ENCODE measurements at regions not wholly inside any gene's neighbourhood (a gene's known extent, or its start where the extent isn't known, plus 50 kb on each side); places are given as distances from the start of the nearest gene placed in this dataset.

DNA sequence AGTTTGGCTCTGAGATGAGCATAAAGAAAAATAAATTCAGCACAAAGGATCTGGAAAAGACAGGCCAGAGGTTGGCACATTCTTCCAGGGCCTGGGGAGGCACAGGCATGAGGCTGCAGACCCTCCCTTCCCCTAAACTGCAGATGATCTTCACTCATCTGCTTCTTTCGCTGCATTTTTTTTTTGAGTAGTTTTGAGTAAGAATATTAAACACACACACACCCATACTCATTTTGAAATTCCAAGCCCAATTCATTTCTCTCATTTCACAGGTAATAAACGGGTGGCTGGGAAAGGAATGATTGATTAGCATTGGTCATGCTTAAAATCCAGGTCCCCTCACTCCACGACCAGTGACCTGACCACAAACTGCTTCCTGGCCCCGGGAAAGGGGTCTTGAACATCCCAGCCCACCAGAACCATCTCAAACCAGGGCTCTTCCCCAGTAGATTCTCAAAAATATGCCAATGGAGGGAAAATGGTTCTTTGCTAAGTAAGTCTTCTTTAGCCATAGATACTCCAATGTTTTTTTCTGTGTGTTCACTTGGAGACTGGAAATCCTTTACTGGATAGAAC, 219.6 kb downstream of the ANAPC1 start:
- Histone ChIP-seq H3K27ac (ENCODE audit: low read depth, low read length) (no peak overlapping the region), H2AFZ (ENCODE audit: low read length) (no peak overlapping the region), H3K79me1 (ENCODE audit: low read depth, low read length) (no peaks in the 10 kb centered on the region), H3K27me3 (replicated peaks in 1 of 4; ENCODE audit: control insufficient read depth in 3 of 4, extremely low read depth in 1 of 4, insufficient read depth in 3 of 4, low read length in 3 of 4) (no peaks in the 10 kb centered on the region; a peak in 1 of 7 replicates), H2BK12ac (ENCODE audit: low read depth, low read length) (no peak overlapping the region), H3K23ac (ENCODE audit: insufficient read length) (no peak overlapping the region), H2BK5ac (ENCODE audit: low read depth, low read length) (no peak overlapping the region), H4K91ac (replicated peaks; ENCODE audit: insufficient read length, low read length) (no peak overlapping the region), H3K18ac (ENCODE audit: extremely low read depth, low read length) (no peak overlapping the region), H3K9ac (replicated peaks in 1 of 4; ENCODE audit: extremely low read depth in 1 of 4, low read depth in 3 of 4, low read length in 3 of 4) (no peak overlapping the region), H3K79me2 (ENCODE audit: control insufficient read depth in 1 of 2, insufficient read depth in 2 of 2, low read length in 2 of 2) (no peaks in the 10 kb centered on the region), H3K36me3 (ENCODE audit: control insufficient read depth in 2 of 4, insufficient read depth in 4 of 4, low read length in 3 of 4) (no peaks in the 10 kb centered on the region), H4K20me1 (replicated peaks in 1 of 2; ENCODE audit: control insufficient read depth in 1 of 2, insufficient read depth in 2 of 2, low read length in 2 of 2) (no peaks in the 10 kb centered on the region), H3K4me1 (replicated peaks in 1 of 4; ENCODE audit: control insufficient read depth in 3 of 4, insufficient read depth in 4 of 4, low read length in 3 of 4) (peaks cover 0 to 6% (median 2%) of the 10 kb centered on the region in 4 experiments; a peak in 4 of 7 replicates), H3K4ac (replicated peaks; ENCODE audit: insufficient read length, low read depth, low read length) (no peak overlapping the region), H3K56ac (replicated peaks; ENCODE audit: insufficient read length, low read depth, low read length) (no peak overlapping the region), H3K4me2 (ENCODE audit: insufficient read depth in 1 of 2, low read depth in 2 of 2, low read length in 2 of 2) (no peak overlapping the region), H3K14ac (ENCODE audit: insufficient read length) (no peak overlapping the region), H2AK5ac (ENCODE audit: low read depth, low read length) (no peak overlapping the region), H3K4me3 (ENCODE audit: extremely low read depth in 1 of 4, insufficient read depth in 2 of 4, low read depth in 3 of 4, low read length in 4 of 4) (no peak overlapping the region), H2BK20ac (ENCODE audit: low read length) (no peak overlapping the region), H4K8ac (ENCODE audit: extremely low read depth, insufficient read depth, low read length) (no peak overlapping the region), H2BK120ac (replicated peaks; ENCODE audit: low read depth, low read length) (no peak overlapping the region), H3K9me3 (ENCODE audit: insufficient read depth in 2 of 2, low read depth in 1 of 2, low read length in 1 of 2) (peaks cover 9 to 10% of the 10 kb centered on the region in 2 experiments; a peak in 3 of 4 replicates), H3K23me2 (ENCODE audit: low read depth, low read length) (peaks cover 5% of the 10 kb centered on the region; the same call in 1 of the 2 replicates), H4K5ac (ENCODE audit: insufficient read length, low read depth, low read length) (no peak overlapping the region), H2BK15ac (ENCODE audit: low read length) (no peak overlapping the region)
- WGBS, 2 experiments (ENCODE audit: extremely low coverage in 1 of 2, insufficient coverage in 1 of 2, insufficient read length in 1 of 2, insufficient replicate concordance in 2 of 2, low coverage in 1 of 2, low lambda C conversion rate in 2 of 2, missing lambda C conversion rate in 1 of 2), result 83% methylated on average over 4 of the region's 4 CpGs; no CpG with 5 or more reads in 1 of the 2 experiments
- FAIRE-seq, result no peak
- ChIA-PET POLR2A (ENCODE audit: partially characterized antibody) (no interaction called here), CTCF (ENCODE audit: partially characterized antibody) (no interaction called here)
- peak in 1 of 2 experiments; percentile 19 for DNase-seq (ENCODE audit: low read depth in 1 of 2, low spot score in 2 of 2)
- TF ChIP-seq SP1 (IDR thresholded peaks at IDR 0.05; ENCODE audit: low read depth, low read length), result no peak
- no peak for TF ChIP-seq NRF1 (IDR thresholded peaks at IDR 0.05; ENCODE audit: low read depth, low read length)
- TF ChIP-seq, protein P1, sequence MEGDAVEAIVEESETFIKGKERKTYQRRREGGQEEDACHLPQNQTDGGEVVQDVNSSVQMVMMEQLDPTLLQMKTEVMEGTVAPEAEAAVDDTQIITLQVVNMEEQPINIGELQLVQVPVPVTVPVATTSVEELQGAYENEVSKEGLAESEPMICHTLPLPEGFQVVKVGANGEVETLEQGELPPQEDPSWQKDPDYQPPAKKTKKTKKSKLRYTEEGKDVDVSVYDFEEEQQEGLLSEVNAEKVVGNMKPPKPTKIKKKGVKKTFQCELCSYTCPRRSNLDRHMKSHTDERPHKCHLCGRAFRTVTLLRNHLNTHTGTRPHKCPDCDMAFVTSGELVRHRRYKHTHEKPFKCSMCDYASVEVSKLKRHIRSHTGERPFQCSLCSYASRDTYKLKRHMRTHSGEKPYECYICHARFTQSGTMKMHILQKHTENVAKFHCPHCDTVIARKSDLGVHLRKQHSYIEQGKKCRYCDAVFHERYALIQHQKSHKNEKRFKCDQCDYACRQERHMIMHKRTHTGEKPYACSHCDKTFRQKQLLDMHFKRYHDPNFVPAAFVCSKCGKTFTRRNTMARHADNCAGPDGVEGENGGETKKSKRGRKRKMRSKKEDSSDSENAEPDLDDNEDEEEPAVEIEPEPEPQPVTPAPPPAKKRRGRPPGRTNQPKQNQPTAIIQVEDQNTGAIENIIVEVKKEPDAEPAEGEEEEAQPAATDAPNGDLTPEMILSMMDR (IDR thresholded peaks at IDR 0.05; ENCODE audit: control extremely low read depth in 1 of 3, insufficient read depth in 1 of 3, low read depth in 1 of 3, low read length in 3 of 3), result no peak
- TF ChIP-seq SRF (IDR thresholded peaks at IDR 0.05; ENCODE audit: low read depth, low read length), result no peak
- TF ChIP-seq NANOG (IDR thresholded peaks at IDR 0.05; ENCODE audit: insufficient read depth, low read depth, low read length, poor library complexity, severe bottlenecking), result no peak
- no peak for TF ChIP-seq RNF2 (IDR thresholded peaks at IDR 0.05; ENCODE audit: borderline replicate concordance, low read depth, low read length, missing control alignments, poor library complexity, severe bottlenecking)
- no peak for TF ChIP-seq HDAC6 (IDR thresholded peaks at IDR 0.05; ENCODE audit: low read depth, low read length)
- TF ChIP-seq TBP (IDR thresholded peaks at IDR 0.05; ENCODE audit: low read depth, low read length), result no peak
- no peak for TF ChIP-seq CTBP2 (IDR thresholded peaks at IDR 0.05; ENCODE audit: borderline replicate concordance, insufficient read depth, insufficient read length, low read length)

All from H1 (cell line).